Ascending aorta (tissue), 2 donors: ENCODE measurements at regions not wholly inside any gene's neighbourhood (a gene's known extent, or its start where the extent isn't known, plus 50 kb on each side); places are given as distances from the start of the nearest gene placed in this dataset.

Experiments used
- DNase-seq, 2 donors: peaks; one replicate each; pipeline ENCODE4 v3.0.0-alpha.2; 2019; ENCODE audit warnings: low spot score in 2 of 2
- H3K27ac ChIP-seq, 2 donors: fragments of 200-600 bp; sonication (generic); one replicate each; pipeline ENCODE4 v1.5.1; 2016 to 2017; ENCODE audit warnings: mild to moderate bottlenecking in 1 of 2
- H3K27me3 ChIP-seq: fragments of 200-600 bp; sonication (generic); one replicate; pipeline ENCODE4 v1.5.1; 2017
- H3K36me3 ChIP-seq, 2 donors: fragments of 200-600 bp; sonication (generic); one replicate each; pipeline ENCODE4 v1.5.1; 2016
- H3K4me1 ChIP-seq, 2 donors: fragments of 200-600 bp; sonication (generic); one replicate each; pipeline ENCODE4 v1.5.1; 2016 to 2017; ENCODE audit warnings: mild to moderate bottlenecking in 1 of 2
- H3K4me3 ChIP-seq, 2 donors: fragments of 200-600 bp; sonication (generic); one replicate each; pipeline ENCODE4 v1.5.1; 2016 to 2017; ENCODE audit warnings: mild to moderate bottlenecking in 1 of 2
- H3K9me3 ChIP-seq, 2 donors: fragments of 200-600 bp; sonication (generic); one replicate each; pipeline ENCODE4 v1.5.1; 2016
- intact Hi-C: fragments of 100-400 bp; cut with DNase I; formaldehyde crosslinking; loops from one replicate; pipeline ENCODE4 v1.15.1; 2023
- TF ChIP-seq, protein P1 (sequence below), 3 experiments: fragments of 200-600 bp in 2 of 3; fragments of 450-650 bp in 1 of 3; sonication (generic) in 2 of 3; IDR thresholded peaks; one replicate each; pipeline ENCODE4 v1.5.1; 2016 to 2019; ENCODE audit warnings: antibody characterized with exemption in 3 of 3, mild to moderate bottlenecking in 1 of 3, moderate library complexity in 1 of 3

DNA sequence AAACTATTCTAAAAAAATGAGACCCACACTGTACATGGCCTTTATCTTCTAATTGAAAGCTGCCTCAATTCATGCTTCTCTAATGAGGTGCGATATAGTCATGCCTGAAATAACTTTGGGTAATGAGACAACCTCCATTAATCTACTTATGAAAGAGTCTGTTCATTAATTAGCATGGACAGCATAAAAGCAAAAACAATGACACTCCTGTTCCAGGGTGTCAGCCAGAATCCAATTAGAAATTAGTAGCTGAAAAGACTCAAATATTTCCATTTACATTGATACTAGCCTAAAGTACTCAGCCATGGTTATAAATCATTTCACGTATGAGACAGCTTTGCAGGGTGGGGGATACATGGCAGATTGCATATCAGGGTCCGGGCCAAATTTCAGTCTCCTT lies 288.7 kb downstream of the AKAIN1 start:
- intact Hi-C loops = no loop called here
- H3K27me3 ChIP-seq = no peaks in the 10 kb centered on the region
- H3K27ac ChIP-seq = no peak overlapping the region
- no peaks in the 10 kb centered on the region for H3K9me3 ChIP-seq
- TF ChIP-seq, protein P1, sequence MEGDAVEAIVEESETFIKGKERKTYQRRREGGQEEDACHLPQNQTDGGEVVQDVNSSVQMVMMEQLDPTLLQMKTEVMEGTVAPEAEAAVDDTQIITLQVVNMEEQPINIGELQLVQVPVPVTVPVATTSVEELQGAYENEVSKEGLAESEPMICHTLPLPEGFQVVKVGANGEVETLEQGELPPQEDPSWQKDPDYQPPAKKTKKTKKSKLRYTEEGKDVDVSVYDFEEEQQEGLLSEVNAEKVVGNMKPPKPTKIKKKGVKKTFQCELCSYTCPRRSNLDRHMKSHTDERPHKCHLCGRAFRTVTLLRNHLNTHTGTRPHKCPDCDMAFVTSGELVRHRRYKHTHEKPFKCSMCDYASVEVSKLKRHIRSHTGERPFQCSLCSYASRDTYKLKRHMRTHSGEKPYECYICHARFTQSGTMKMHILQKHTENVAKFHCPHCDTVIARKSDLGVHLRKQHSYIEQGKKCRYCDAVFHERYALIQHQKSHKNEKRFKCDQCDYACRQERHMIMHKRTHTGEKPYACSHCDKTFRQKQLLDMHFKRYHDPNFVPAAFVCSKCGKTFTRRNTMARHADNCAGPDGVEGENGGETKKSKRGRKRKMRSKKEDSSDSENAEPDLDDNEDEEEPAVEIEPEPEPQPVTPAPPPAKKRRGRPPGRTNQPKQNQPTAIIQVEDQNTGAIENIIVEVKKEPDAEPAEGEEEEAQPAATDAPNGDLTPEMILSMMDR (IDR thresholded peaks at IDR 0.05) = no peak
- no peak overlapping the region for H3K4me3 ChIP-seq
- DNase-seq = no peak
- no peaks in the 10 kb centered on the region for H3K36me3 ChIP-seq
- no peaks in the 10 kb centered on the region for H3K4me1 ChIP-seq

DNA sequence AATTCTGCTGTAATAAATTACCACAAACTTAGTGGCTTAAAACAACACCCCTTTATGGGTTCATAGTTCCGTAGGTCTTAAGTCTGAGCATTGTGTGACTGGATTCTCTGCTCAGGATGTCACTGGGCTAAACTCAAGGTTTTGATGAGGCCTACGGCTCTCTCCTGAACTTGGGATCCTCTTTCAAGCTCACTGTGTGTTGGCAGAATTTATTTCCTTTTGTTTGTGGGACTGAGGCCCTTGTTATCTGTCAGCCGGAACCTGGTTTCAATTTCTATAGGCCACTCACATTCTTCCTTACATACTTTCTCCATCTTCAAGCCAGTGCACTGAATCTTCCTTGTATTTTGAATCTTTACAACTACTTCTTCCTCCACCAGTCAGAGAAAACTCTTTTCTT lies 290.2 kb downstream of the AKAIN1 start:
- Histone ChIP-seq H3K4me3 (no peak overlapping the region), H3K27me3 (no peaks in the 10 kb centered on the region), H3K9me3 (no peaks in the 10 kb centered on the region), H3K36me3 (no peaks in the 10 kb centered on the region), H3K4me1 (no peaks in the 10 kb centered on the region), H3K27ac (no peak overlapping the region)
- intact Hi-C loops = no loop called here
- TF ChIP-seq, protein P1 (IDR thresholded peaks at IDR 0.05) = no peak
- no peak for DNase-seq

DNA sequence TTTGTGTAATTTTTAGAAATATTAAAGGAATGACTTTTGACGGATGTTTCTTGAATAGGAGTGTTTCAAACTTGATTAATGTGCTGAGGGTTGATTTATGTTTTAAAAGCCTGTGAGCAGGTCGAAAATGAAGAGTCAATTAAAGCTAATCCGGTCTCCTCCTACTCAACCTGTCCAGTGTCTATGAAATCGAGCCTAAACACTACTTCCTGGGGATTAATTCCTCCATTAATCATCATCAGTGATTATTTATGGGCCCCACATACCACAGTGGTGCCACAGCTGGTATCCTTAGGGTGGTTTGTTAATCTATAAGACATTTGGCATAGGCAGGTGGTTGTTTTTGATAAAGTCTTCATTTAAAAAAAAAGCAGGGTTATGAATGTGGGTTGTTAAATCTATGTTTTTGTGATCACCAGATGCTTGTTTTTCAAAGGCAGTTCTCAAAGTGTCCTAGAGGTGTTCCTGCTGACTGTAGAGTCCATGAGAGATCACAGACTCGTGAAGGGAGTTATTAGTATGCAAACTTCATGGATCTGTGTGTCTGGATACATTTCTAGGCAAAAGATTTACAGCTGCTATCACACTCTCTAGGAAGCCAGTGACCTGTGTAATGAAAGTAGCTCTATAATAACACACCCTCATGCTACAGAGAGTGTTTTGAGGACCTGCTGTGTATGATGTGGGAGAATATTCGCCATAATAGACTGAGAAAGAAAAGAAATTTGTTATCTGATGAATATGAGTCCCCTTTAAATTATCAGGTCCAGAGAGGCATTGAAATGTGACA lies 308.6 kb downstream of the AKAIN1 start:
- peaks cover 0 to 18% of the 10 kb centered on the region in 2 donors for H3K9me3 ChIP-seq
- no peaks in the 10 kb centered on the region for H3K4me1 ChIP-seq
- H3K4me3 ChIP-seq = no peak overlapping the region
- no peaks in the 10 kb centered on the region for H3K36me3 ChIP-seq
- TF ChIP-seq, protein P1 (IDR thresholded peaks at IDR 0.05) = no peak
- no peak overlapping the region for H3K27ac ChIP-seq
- intact Hi-C loops = no loop called here
- no peak for DNase-seq
- H3K27me3 ChIP-seq = no peaks in the 10 kb centered on the region

DNA sequence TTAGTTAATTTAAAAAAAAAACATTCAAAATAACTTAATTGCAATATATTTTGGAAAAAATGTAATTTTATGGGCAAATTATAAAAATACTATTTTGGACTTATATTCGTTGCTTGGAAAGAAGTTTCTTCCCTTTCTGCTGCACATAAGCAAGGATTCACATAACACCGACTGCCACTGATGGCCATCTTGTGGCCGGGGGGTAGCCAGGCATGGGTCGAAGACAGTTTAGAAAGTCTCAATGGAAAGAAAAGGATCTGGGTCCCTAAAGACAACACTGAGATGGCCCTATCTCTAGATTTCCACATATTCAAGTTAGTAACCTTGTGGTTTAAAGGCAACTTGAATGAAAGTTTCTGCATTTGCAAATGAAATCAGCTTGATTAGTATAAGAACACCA lies 318.6 kb downstream of the AKAIN1 start:
- no peak overlapping the region for H3K27ac ChIP-seq
- H3K4me1 ChIP-seq = no peaks in the 10 kb centered on the region
- H3K27me3 ChIP-seq = no peaks in the 10 kb centered on the region
- DNase-seq = no peak
- TF ChIP-seq, protein P1 (IDR thresholded peaks at IDR 0.05) = no peak
- H3K4me3 ChIP-seq = no peak overlapping the region
- no peaks in the 10 kb centered on the region for H3K9me3 ChIP-seq
- intact Hi-C loops = no loop called here
- H3K36me3 ChIP-seq = no peaks in the 10 kb centered on the region

DNA sequence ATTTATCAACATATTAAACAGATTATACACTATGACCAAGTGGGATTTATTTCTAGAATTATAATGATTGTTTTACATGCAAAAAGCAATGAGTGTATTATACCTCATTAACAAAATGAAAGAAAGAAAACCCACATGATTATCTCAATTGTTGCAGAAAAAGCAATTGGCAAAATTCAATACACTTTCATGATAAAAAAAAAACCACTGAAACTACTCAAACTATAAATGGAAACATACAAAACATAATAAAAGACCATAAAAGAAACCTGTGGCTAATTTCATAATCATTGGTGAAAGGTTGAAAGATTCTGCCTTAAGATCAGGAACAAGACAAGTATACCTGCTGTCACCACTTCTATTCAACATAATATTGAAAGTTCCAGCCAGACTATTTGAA lies 325.9 kb downstream of the AKAIN1 start:
- Histone ChIP-seq H3K9me3 (peaks cover 0 to 5% of the 10 kb centered on the region in 2 donors), H3K36me3 (no peaks in the 10 kb centered on the region)

More for the DNA sequence above, 325.9 kb downstream of the AKAIN1 start:
- Histone ChIP-seq H3K27me3 (no peaks in the 10 kb centered on the region), H3K27ac (no peak overlapping the region), H3K4me1 (no peaks in the 10 kb centered on the region), H3K4me3 (no peak overlapping the region)
- DNase-seq = no peak
- intact Hi-C loops = no loop called here
- TF ChIP-seq, protein P1 (IDR thresholded peaks at IDR 0.05) = no peak
